Stimulated activated CD8-positive, alpha-beta memory T cell treated with anti-CD3 and anti-CD28 coated beads, Interleukin-15, amount 100 ng/mL, for 24 hours (primary cell): ENCODE measurements at regions not wholly inside any gene's neighbourhood (a gene's known extent, or its start where the extent isn't known, plus 50 kb on each side); places are given as distances from the start of the nearest gene placed in this dataset.

Source experiments
- DNase-seq: peaks from one replicate; pipeline ENCODE4 v3.0.0-alpha.2; 2020; ENCODE audit warnings: low read depth

GRCh38 chr19:32251634-32252332, 93.6 kb upstream of the ZNF507 start:
- DNase-seq: no peak

GRCh38 chr19:32252333-32252669, 93.1 kb upstream of the ZNF507 start:
- no peak for DNase-seq

GRCh38 chr19:32253683-32254508, 91.5 kb upstream of the ZNF507 start:
- no peak for DNase-seq

- no peak for DNase-seq
Measured at GRCh38 chr19:32254509-32254890, 90.9 kb upstream of the ZNF507 start.

GRCh38 chr19:32255536-32256295, 89.7 kb upstream of the ZNF507 start:
- no peak for DNase-seq

- no peak for DNase-seq
Measured at GRCh38 chr19:32256341-32256975, 89.0 kb upstream of the ZNF507 start.

GRCh38 chr19:32257326-32258073, 87.9 kb upstream of the ZNF507 start:
- DNase-seq: no peak

- no peak for DNase-seq
Measured at GRCh38 chr19:32258167-32258566, 87.2 kb upstream of the ZNF507 start.

GRCh38 chr19:32264568-32264967, 80.8 kb upstream of the ZNF507 start:
- DNase-seq: no peak

- no peak for DNase-seq
Measured at GRCh38 chr19:32265995-32266394, 79.4 kb upstream of the ZNF507 start.

GRCh38 chr19:32266460-32266859, 79.0 kb upstream of the ZNF507 start:
- no peak for DNase-seq

- DNase-seq: no peak
Measured at GRCh38 chr19:32268381-32268780, 77.0 kb upstream of the ZNF507 start.

- no peak for DNase-seq
Measured at GRCh38 chr19:32269831-32270230, 75.6 kb upstream of the ZNF507 start.

- no peak for DNase-seq
Measured at GRCh38 chr19:32273483-32273882, 71.9 kb upstream of the ZNF507 start.

GRCh38 chr19:32287086-32287485, 58.3 kb upstream of the ZNF507 start:
- DNase-seq: no peak

GRCh38 chr19:32287811-32288227, 57.6 kb upstream of the ZNF507 start:
- no peak for DNase-seq

GRCh38 chr19:32289566-32290210, 55.7 kb upstream of the ZNF507 start:
- no peak for DNase-seq

- no peak for DNase-seq
Measured at GRCh38 chr19:32291876-32292275, 53.5 kb upstream of the ZNF507 start.

- DNase-seq: no peak
Measured at GRCh38 chr19:32294871-32295438, 50.5 kb upstream of the ZNF507 start.
